Epithelial cell of esophagus (primary cell): ENCODE measurements at regions not wholly inside any gene's neighbourhood (a gene's known extent, or its start where the extent isn't known, plus 50 kb on each side); places are given as distances from the start of the nearest gene placed in this dataset.

Experiments used
- DNase-seq: peaks from one replicate; pipeline ENCODE4 v3.0.0; 2010; ENCODE audit warnings: low read depth
- H3K4me3 ChIP-seq: 2 replicates; pipeline ENCODE4 v1.5.1; 2011; ENCODE audit warnings: mild to moderate bottlenecking, low read length, control low read depth
- TF ChIP-seq, protein P1 (sequence below): IDR thresholded peaks from 2 replicates; pipeline ENCODE4 v1.5.1; 2011; ENCODE audit warnings: low read depth, mild to moderate bottlenecking, low read length, control low read depth, inconsistent platforms; ENCODE audit not compliant: insufficient read depth; ENCODE audit errors: missing control alignments

DNA sequence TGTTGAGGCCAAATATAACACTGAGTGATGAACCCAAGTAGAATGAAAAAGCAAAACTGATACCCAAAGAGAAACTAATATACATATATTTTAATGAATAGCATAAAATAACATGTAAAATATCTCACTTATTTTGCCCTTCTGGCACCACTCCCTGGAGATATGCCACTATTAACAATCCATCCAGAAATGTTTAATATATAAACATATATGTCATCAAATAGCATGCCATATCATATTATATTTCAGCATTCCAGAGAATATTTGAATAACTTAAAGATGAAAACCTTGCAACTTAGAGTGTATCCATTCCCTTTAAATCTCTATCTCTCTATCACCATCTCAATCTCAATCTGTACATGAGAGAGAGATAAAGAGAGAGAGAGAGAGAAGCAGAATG is 1073.3 kb upstream of the RAG2 start:
- TF ChIP-seq, protein P1, sequence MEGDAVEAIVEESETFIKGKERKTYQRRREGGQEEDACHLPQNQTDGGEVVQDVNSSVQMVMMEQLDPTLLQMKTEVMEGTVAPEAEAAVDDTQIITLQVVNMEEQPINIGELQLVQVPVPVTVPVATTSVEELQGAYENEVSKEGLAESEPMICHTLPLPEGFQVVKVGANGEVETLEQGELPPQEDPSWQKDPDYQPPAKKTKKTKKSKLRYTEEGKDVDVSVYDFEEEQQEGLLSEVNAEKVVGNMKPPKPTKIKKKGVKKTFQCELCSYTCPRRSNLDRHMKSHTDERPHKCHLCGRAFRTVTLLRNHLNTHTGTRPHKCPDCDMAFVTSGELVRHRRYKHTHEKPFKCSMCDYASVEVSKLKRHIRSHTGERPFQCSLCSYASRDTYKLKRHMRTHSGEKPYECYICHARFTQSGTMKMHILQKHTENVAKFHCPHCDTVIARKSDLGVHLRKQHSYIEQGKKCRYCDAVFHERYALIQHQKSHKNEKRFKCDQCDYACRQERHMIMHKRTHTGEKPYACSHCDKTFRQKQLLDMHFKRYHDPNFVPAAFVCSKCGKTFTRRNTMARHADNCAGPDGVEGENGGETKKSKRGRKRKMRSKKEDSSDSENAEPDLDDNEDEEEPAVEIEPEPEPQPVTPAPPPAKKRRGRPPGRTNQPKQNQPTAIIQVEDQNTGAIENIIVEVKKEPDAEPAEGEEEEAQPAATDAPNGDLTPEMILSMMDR, result no peak
- no peak overlapping the region for H3K4me3 ChIP-seq
- no peak for DNase-seq

DNA sequence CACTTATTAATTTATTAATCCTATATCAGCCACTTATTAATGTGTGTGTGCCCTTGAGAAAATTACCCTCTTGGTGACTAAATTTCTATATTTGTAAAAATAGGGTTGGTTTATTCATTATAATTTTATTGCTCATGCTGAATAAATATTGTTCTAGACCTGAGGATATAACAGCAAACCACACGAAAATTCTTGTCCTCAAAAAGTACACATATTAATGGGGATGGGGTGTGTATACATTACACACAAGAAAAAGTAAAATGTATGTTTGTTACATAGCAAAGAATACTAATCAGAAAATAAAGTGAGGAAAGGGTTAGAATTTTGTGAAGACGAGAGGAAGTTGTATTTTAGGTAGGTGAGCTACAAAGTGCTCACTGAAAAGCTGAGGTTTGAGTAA is 1068.9 kb upstream of the RAG2 start:
- TF ChIP-seq, protein P1, result no peak
- DNase-seq, result no peak
- no peak overlapping the region for H3K4me3 ChIP-seq

DNA sequence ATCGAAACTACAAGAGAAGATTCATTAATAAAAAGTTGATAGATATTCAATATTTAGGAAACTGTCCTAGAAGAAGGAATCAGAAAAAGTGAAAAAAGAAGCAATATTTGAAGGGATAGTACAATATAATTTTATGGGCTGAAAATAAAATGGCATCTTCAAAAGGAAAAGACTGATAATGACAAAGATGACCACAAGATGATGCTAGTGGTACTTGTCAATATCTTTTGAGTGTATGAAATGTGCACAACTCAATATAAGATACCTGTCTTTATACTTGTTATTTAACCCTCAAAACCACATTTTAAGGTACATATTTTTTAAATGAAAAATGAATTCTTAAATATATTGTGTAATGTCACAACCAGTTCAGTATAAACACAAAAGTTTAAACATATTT is 1059.6 kb upstream of the RAG2 start:
- TF ChIP-seq, protein P1, result peak; percentile 61
- DNase-seq, result peak; percentile 50
- H3K4me3 ChIP-seq, result no peak overlapping the region

DNA sequence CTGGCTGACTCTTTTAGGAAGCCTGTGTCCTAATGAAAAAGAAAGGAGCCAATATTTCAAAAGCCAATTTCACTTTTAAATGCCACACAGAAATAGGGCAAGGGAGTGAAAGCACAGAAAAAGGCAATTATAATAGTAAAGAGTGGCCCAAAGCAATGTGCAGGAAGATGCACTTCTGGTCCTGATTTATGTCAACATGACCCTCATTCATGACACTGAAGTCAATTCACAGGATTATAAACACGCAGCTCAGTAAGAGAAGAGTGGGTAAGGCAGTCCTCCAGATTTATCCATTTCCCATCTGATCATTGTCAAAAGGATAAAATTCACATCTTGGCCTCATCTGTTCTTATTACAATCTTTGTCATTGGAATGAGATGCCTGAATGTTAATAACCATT is 1049.7 kb upstream of the RAG2 start:
- DNase-seq, result no peak
- H3K4me3 ChIP-seq, result no peak overlapping the region
- TF ChIP-seq, protein P1, result no peak

DNA sequence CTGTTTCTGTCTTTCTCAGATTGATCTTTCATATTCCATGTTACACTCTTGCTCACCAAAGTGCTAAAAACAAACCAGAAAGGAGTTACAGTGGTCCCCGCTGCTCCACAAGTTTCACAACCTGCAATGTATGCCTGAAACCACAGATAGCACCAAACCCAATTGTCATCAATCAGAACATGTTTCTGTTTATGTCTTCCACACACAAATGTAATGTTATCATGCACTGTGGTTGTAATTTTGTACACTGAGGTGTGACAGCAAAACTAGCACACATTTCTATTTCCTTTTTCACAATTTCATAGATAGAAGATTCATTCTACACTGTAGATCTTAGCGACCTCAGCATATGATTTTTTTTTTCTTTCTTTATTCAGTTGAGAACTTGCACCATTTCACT is 1045.9 kb upstream of the RAG2 start:
- H3K4me3 ChIP-seq, result no peak overlapping the region
- no peak for DNase-seq
- TF ChIP-seq, protein P1, result no peak

DNA sequence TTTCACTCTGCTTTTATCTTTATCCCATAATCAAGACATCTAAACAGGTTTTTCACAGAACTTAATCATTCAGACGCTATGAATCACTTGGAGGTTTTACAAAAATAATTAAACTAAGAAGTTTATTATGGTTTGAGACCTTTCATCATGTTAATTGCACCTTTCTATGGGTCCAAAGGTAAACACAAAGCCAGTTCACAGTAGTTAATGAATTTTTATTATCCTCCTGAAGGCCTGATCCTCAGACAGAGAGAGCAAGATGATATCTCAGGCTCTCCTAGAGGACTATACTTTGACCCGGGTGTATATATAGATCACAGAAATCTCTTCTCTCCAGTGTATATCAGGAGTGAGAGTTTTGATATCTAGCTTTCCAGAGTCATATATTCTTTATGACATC is 1044.3 kb upstream of the RAG2 start:
- H3K4me3 ChIP-seq, result no peak overlapping the region
- DNase-seq, result no peak
- TF ChIP-seq, protein P1, result no peak

DNA sequence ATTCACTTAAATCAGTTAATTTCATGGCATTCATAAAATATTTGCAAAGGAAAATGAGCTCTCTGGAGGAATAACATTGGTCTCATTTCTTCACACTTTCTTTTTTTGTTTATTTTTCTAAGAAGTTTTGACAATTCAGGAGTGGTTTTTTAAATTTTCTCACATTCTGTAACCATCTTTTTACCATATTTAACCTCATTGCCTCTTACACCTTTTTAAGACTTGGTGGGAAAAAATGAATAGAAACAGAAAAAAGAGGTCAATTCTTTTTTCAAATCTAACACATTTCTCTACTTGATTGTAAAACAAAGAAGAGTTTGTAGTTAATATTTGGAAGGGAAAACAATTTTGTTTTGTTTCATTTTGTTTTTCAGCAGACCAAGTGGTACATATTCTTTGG is 1034.7 kb upstream of the RAG2 start:
- no peak for DNase-seq
- TF ChIP-seq, protein P1, result no peak
- no peak overlapping the region for H3K4me3 ChIP-seq
